SU-DHL-6 (cell line): ENCODE measurements at regions not wholly inside any gene's neighbourhood (a gene's known extent, or its start where the extent isn't known, plus 50 kb on each side); places are given as distances from the start of the nearest gene placed in this dataset.

Source experiments
- H2AFZ ChIP-seq: fragments of 200-600 bp; sonication (generic); 2 replicates; pipeline ENCODE4 v1.6.1; 2014; ENCODE audit warnings: low read depth, mild to moderate bottlenecking, moderate library complexity, mixed read lengths, antibody characterized with exemption, low read length; ENCODE audit not compliant: severe bottlenecking
- H3F3A ChIP-seq: fragments of 200-600 bp; shearing (Covaris generic); 2 replicates; pipeline ENCODE4 v1.6.0; 2016; ENCODE audit warnings: antibody characterized with exemption, mild to moderate bottlenecking; ENCODE audit not compliant: insufficient read depth
- H3K27ac ChIP-seq: fragments of 200-600 bp; sonication (generic); 2 replicates; pipeline ENCODE4 v1.5.1; 2016; ENCODE audit warnings: low read depth, mild to moderate bottlenecking, low read length, moderate library complexity, mixed read lengths
- H3K27me3 ChIP-seq: fragments of 200-600 bp; sonication (generic), shearing (Covaris generic); 2 replicates; pipeline ENCODE4 v1.6.0; 2014; ENCODE audit warnings: mild to moderate bottlenecking, low read length
- H3K36me3 ChIP-seq: fragments of 200-600 bp; sonication (generic); 2 replicates; pipeline ENCODE4 v1.6.1; 2014; ENCODE audit warnings: mild to moderate bottlenecking, low read length, mixed read lengths
- H3K4me2 ChIP-seq: fragments of 300-600, 200-600 bp; shearing (Covaris generic), sonication (generic); 2 replicates; pipeline ENCODE4 v1.6.0; 2014; ENCODE audit warnings: low read length, low read depth, mild to moderate bottlenecking; ENCODE audit not compliant: poor library complexity, severe bottlenecking
- H3K4me3 ChIP-seq: fragments of 200-600 bp; sonication (generic); 2 replicates; pipeline ENCODE4 v1.5.1; 2014; ENCODE audit warnings: antibody characterized with exemption, low read length, mild to moderate bottlenecking, mixed read lengths; ENCODE audit not compliant: insufficient read depth, poor library complexity, severe bottlenecking
- H3K79me2 ChIP-seq: fragments of 200-600 bp; sonication (generic); 2 replicates; pipeline ENCODE4 v1.6.1; 2014; ENCODE audit warnings: mild to moderate bottlenecking, low read length, moderate library complexity; ENCODE audit not compliant: insufficient read depth
- H3K9ac ChIP-seq: fragments of 200-600 bp; sonication (generic); 2 replicates; pipeline ENCODE4 v1.7.0; 2014; ENCODE audit warnings: mild to moderate bottlenecking, low read length
- H3K9me2 ChIP-seq: fragments of 200-600 bp; sonication (generic); replicated peaks from 2 replicates; pipeline ENCODE4 v1.6.1; 2014; ENCODE audit warnings: low read length; ENCODE audit not compliant: insufficient read depth
- H3K9me3 ChIP-seq: fragments of 200-600 bp; sonication (generic); 2 replicates; pipeline ENCODE4 v1.6.1; 2014; ENCODE audit warnings: low read length, mixed read lengths; ENCODE audit not compliant: insufficient read depth
- H4K20me1 ChIP-seq: fragments of 200-600 bp; sonication (generic); 2 replicates; pipeline ENCODE4 v1.6.1; 2014; ENCODE audit warnings: low read depth, mild to moderate bottlenecking, antibody characterized with exemption, low read length, moderate library complexity, mixed read lengths
- EZH2phosphoT487 ChIP-seq: fragments of 200-600 bp; sonication (generic), shearing (Covaris generic); conservative IDR thresholded peaks from 2 replicates; pipeline ENCODE4 v1.6.1; 2018; ENCODE audit warnings: mild to moderate bottlenecking, antibody characterized with exemption, low read length, moderate library complexity, mixed read lengths
- TF ChIP-seq, protein P1 (sequence below): fragments of 200-600 bp; sonication (generic); IDR thresholded peaks from one replicate; pipeline ENCODE4 v1.5.1; 2017; ENCODE audit warnings: antibody characterized with exemption, mild to moderate bottlenecking, low read length, moderate library complexity; ENCODE audit not compliant: insufficient read depth, poor library complexity, severe bottlenecking

DNA sequence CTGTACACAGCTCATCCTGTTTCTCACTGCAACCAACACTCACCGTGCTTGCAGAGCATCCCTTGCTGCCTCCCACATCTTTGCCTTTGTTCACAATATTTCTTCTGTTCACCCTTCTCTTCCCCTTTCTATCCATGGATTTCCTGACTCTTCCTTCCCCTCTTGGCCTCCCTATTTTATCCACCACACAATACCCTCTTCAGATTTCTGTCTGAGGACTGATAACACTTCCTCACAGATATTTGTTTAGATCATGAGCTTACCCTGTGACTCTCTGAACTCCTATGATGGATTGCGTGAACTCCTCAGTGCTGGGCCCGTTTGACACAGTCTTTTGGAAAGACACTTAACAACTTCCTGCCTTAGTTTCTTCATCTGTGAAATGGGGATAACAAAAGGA lies 62.8 kb upstream of the GPR158 start:
- Histone ChIP-seq H3K9me2 (no peaks in the 10 kb centered on the region), H4K20me1 (no peaks in the 10 kb centered on the region), H3K79me2 (no peaks in the 10 kb centered on the region), H3K36me3 (no peaks in the 10 kb centered on the region), H3F3A (no peaks in the 10 kb centered on the region), H3K4me2 (no peak overlapping the region), H3K27ac (no peak overlapping the region), H3K9me3 (no peaks in the 10 kb centered on the region), H3K9ac (no peak overlapping the region), H2AFZ (no peak overlapping the region), H3K27me3 (no peaks in the 10 kb centered on the region), H3K4me3 (no peak overlapping the region)
- TF ChIP-seq, protein P1, sequence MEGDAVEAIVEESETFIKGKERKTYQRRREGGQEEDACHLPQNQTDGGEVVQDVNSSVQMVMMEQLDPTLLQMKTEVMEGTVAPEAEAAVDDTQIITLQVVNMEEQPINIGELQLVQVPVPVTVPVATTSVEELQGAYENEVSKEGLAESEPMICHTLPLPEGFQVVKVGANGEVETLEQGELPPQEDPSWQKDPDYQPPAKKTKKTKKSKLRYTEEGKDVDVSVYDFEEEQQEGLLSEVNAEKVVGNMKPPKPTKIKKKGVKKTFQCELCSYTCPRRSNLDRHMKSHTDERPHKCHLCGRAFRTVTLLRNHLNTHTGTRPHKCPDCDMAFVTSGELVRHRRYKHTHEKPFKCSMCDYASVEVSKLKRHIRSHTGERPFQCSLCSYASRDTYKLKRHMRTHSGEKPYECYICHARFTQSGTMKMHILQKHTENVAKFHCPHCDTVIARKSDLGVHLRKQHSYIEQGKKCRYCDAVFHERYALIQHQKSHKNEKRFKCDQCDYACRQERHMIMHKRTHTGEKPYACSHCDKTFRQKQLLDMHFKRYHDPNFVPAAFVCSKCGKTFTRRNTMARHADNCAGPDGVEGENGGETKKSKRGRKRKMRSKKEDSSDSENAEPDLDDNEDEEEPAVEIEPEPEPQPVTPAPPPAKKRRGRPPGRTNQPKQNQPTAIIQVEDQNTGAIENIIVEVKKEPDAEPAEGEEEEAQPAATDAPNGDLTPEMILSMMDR: no peak
- TF ChIP-seq EZH2phosphoT487: no peak

DNA sequence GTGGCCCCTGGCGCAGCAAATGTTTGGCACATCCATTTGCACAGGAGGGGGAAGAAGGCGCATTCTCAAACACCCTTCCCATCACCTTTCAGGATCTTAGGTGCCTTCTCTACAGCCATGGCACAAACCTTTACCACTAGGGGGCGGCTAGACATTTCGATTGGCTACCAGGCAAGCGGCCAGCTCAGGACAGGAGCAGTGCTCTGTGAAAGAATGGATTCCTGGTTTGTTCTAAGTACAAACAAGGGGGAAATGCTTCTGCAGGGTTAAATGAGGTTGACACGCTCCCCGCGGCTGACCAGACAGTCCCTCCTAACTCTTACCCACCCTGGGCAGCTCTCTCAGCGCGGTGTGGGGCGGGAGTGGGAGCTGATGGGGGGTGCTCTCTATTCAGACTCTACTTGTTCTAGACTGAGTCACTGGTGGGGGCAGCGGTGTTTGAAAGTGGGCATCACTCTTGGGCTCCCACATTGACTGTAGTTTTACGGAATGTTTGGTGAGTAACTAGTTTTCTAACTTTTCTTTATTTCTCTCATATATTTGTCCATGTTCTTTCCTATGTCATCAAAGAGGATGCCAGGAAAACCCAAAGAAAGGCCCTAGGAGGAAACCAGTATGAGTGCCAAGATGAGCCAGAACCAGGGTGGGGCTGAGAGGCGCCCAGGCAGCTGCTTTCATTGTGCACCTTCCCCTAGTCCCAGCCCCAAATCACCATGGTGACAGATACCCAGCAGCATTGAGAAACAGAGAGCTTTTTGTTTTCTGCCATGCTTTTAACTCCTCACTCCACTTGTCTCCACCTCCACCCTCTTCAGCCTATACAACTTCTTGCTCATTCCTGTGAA lies 61.4 kb upstream of the GPR158 start:
- no peaks in the 10 kb centered on the region for H4K20me1 ChIP-seq
- no peaks in the 10 kb centered on the region for H3K9me2 ChIP-seq
- no peak overlapping the region for H3K4me2 ChIP-seq
- no peak overlapping the region for H3K27ac ChIP-seq
- TF ChIP-seq EZH2phosphoT487: no peak
- TF ChIP-seq, protein P1: peak; percentile 71
- H3K4me3 ChIP-seq: no peak overlapping the region
- no peaks in the 10 kb centered on the region for H3K27me3 ChIP-seq
- no peaks in the 10 kb centered on the region for H3F3A ChIP-seq
- no peaks in the 10 kb centered on the region for H3K79me2 ChIP-seq
- H3K9me3 ChIP-seq: no peaks in the 10 kb centered on the region
- no peak overlapping the region for H3K9ac ChIP-seq
- H3K36me3 ChIP-seq: no peaks in the 10 kb centered on the region
- no peak overlapping the region for H2AFZ ChIP-seq

DNA sequence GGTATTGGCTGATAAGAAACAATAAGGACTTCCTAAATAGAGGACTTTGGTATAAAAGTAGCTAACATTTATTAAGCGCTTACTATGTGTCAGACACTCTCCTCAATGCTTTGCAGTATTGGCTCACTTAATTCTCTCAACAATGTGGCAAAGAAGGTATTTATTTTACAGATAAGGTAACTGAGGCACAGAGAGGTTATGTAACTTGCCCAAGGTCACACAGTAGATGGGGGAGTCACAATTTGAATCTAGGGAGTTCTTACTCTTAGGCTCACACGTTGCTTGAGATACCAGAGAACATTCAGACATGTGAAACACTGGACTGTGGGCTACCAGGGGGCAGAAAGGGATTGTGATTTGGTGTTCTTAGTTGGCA lies 60.8 kb upstream of the GPR158 start:
- H3F3A ChIP-seq: no peaks in the 10 kb centered on the region
- no peaks in the 10 kb centered on the region for H3K79me2 ChIP-seq
- TF ChIP-seq, protein P1: no peak
- no peak for TF ChIP-seq EZH2phosphoT487
- H3K9ac ChIP-seq: no peak overlapping the region
- H3K36me3 ChIP-seq: no peaks in the 10 kb centered on the region
- no peak overlapping the region for H3K27ac ChIP-seq
- no peak overlapping the region for H3K4me2 ChIP-seq
- H3K4me3 ChIP-seq: no peak overlapping the region
- no peaks in the 10 kb centered on the region for H3K9me2 ChIP-seq
- H3K9me3 ChIP-seq: no peaks in the 10 kb centered on the region
- H3K27me3 ChIP-seq: no peaks in the 10 kb centered on the region
- no peak overlapping the region for H2AFZ ChIP-seq
- no peaks in the 10 kb centered on the region for H4K20me1 ChIP-seq
